GM18508 (cell line): ENCODE measurements at regions not wholly inside any gene's neighbourhood (a gene's known extent, or its start where the extent isn't known, plus 50 kb on each side); places are given as distances from the start of the nearest gene placed in this dataset.
"Not testable (repeated sequence)": the region's sequence is repeated elsewhere in the genome, so short reads cannot be mapped to it uniquely, and the experiment has no call there.

ENCODE experiments used
- ATAC-seq: cut with Tn5 transposase; IDR thresholded peaks from one replicate; pipeline ENCODE4 v1.9.1; 2021; ENCODE audit warnings: moderate number of reproducible peaks; ENCODE audit not compliant: insufficient read depth, unreplicated experiment

DNA sequence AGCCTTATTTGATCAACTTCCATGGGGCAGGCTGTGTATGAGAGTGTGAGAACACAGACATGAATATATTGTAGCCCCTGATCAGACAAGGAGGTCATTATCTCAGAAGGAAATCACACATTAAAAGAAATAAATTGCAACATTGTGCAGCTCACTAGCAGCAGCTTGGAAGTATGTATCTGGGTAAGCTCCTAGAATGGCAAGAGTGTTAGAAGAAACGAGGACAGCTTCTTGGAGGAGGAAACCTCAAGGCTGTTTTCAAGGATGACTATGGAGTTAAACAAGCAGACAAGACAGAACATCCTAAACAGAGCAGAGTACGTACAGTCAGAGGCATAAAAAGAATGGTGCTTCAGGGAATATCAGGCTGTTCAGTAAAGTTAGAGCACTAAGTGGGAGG is 511.0 kb downstream of the SLCO4C1 start:
- ATAC-seq, result no peak

DNA sequence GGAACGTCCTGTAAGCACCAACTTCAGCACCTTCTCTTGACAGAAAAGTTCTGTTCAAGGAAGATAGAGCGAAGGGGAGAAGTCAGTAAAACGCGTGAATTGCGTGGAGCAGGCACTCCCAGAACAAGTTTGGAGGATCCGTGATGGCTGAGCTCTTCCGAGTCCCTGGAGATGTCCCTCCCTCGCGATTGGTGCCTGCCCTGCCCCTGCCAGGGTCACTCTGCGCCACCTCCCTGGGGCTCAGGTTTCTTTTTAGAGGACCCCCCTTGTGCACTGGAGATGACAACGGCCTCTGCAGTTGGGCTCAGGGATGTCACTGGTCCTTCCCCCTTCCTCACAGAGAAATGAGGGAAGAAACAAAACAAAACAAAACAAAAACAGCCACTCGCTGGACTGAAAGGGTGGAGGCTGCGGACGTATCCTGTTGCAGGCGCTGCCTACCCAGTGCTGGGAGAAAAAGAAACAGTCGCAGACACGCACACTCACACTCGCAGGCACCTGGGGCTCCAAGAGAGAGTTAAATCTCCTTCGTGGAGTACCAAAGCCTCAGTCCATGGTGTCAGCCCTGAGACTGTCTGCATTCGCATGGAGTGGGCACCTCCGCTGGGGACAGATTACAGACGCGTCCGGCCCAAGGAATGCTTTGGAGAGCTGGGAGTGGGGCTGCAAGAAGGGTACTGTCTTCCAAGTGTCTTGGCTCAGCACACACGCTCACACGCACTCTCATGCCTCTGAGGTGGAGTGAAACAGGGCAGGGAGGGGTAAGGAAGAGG is 512.7 kb downstream of the SLCO4C1 start:
- ATAC-seq, result no peak

DNA sequence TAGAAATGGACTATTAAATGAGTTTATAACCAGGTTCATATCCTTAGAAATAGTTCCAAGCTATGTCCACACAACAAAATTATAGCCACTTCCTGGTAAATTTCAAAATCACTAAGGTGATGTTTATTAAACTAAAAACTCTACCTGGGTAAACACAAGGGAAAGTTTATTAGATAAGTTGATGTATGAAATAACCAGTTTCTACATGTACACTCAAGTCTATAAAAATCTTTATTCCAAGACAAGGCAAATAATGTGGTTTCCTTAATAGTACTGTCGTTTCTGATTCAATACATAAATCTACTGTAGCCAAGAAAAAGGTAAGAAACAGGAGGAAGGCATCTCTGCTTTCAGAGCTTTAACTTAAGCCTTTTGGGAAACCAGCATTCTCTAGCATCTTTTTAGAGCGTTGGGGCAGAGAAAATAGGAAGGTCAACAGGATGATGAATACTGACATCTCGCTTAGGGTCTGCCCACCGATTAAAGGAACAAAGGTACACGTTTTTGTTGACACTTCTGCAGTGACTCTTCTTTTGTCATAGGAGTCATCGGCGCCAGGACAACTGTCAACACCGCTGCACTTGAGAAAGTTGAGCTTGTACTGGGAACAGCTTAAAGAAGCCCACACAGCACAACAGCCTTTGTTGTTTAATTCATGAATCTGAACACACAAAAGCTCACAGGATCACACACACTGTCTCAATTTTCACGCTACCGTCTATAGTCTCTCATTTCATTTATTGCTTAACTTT is 513.6 kb downstream of the SLCO4C1 start:
- no peak for ATAC-seq

DNA sequence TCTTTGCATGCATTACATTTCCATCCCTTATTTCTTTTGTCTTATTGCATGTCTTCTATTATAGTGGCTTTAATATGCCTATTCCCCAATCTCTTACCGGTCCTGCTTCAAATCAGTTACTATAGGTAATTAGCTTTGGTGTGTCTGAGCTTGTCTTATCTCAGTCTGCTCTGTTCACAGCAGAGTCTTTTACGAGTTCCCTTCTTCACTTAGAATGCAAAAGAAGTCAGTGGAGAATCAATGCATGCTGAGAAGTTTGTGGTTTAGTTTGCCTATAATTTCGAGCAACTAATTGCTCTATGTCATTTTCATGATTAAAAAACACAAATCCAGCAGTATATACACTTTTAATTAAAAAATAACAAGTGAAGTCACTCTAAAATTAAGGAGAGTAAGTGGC is 545.0 kb downstream of the SLCO4C1 start:
- no peak for ATAC-seq

DNA sequence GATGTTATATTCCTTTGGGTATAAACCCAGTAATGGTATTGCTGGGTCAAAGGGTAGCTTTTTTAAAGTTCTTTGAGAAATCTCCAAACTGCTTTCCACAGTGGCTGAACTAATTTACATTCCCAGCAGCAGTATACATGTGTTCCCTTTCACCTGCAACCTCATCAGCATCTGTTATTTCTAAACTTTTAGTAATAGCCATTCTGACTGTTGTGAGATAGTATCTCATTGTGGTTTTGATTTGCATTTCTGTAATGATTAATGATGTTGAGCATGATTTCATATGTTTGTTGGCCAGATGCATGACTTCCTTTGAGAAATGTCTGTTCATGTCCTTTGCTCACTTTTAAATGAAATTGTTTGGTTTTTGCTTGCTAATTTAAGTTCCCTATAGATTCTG is 553.1 kb downstream of the SLCO4C1 start:
- peak; percentile 63 for ATAC-seq

DNA sequence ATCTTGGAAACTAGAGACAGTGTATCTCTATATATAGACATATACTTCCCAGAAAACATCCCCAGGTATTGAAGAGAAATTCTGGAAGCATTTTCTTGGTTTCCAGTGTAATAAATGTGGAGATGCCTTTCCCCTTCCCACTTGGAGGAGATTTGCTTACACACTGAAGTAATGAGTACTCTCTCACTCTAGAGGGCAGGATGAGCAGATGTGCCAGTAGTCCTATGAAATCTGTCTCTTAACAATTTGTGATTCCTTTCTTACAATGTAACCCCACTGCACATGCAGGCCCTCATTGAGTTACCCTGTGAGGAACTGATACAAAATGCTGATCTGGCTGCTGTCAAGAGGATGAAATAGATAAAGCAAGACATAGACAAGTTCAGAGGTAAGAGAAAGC is 567.2 kb downstream of the SLCO4C1 start:
- ATAC-seq, result no peak

DNA sequence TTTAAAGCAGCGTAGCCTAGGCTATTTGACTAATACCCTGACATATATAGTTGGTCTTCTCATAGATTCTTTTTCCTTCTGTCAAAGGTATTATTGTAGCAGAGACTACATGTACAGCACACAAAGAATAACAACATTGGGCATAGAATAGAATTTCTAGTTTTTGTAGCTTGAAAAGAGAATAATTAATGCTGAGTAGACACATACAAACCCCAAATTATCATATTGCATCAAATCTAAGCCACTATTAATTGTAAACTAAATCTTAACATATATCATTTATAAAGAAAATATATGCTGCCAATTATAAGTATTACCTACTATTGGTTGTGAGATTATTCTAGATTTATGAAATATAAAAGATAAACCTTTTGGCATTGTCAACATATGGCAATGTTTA is 574.5 kb downstream of the SLCO4C1 start:
- ATAC-seq, result no peak

DNA sequence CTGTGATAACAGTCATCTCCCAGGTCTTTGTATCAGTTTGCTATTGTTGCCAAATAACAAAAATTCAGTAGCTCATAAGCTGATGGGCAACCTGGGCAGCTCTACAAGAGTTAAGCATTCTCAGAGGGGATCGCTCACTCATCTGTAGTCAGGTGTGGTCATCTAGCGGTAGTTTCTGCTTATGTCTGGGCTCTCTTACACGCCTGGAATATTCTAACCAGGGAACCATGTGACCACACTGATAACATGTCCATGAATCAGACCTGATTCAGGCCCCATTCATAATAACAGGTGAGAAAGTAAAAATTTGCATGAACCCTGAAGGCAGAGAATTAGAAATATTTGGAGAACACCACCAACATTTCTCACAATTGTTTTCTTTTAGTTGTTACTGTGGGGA is 576.1 kb downstream of the SLCO4C1 start:
- ATAC-seq, result no peak

DNA sequence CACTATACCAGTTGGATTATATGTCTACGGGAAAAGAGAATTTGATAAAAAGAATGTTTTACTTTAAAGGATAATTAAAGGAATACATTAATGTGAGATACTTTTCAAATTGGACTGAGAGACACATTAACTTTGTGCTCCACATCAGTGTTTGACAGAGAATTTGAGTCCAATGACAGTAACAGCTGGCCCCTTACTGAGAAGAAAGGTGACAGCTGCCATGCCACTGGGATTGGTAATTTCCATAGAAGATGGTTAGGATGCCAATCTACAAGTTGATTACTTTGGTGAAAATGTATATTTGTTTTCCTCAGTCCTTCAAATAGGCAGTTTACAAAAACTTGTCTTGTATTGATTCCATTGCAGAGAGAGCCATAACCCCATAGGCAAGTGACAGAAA is 578.4 kb downstream of the SLCO4C1 start:
- ATAC-seq, result no peak

DNA sequence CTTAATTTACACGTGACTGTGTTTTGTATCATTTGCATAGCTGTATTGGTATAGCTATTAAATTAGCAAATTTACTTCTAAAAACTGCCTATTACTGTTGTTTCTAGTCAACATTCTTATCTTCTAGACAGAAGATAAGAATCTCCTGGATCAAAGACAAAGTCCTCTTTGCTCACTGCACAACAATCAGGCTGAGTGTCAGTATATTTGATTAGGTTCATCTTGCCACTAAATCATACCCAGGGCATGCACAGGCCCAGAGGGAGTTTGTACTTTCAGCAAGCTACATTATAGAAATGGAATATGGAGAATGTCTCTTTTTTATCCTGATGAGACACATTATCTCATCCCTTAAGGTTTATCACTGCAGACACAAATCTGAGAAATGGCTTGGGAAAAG is 579.1 kb downstream of the SLCO4C1 start:
- no peak for ATAC-seq

DNA sequence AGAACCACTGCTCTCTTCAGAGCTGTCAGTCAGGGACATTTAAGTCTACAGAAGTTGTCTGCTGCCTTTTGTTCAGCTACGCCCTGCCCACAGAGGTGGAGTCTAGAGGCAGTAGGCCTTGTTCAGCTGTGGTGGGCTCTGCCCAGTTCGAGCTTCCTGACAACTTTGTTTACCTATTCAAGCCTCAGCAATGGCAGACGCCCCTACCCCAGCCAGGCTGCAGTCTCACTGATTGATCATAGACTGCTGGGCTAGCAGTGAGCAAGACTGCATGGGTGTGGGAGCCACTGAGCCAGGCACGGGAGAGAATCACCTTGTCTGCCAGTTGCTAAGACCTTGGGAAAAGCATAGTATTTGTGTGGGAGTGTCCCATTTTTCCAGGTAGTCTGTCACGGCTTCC is 580.3 kb downstream of the SLCO4C1 start:
- ATAC-seq, result not testable (repeated sequence)

DNA sequence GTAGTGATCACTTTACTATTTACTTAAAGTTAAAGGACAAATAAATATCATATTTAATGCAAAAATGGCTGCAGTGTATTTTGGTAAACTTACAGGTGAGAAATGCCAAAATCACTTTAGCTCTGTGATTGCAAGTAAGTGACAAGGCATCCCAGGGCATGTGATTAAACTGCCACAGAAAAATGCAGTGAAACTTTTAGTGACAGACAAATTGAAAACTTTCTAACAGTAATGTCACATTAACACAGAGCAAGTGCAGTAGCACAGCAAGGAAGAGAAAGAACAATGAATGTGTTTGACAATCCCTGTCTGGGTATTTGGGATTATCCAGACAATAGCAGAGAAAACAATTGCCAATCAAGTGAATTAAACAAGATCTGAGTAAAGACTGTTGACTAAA is 606.8 kb downstream of the SLCO4C1 start:
- no peak for ATAC-seq

DNA sequence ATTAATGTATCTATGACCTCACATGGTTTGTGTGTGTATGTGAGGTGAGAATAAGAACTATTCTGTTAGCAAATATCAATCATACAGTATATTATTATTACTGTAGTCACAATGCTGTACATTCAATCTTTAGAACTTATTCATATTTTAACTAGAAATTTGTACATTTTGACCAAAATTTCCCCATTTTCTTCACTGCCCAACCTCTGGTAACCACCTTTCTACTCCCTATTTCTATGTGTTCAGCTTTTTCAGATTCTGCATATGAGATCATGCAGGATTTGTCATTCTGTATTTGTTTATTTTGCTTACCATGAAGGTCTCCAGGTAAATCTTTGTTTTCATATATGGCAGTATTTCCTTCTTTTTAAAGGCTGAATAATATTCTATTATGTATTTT is 607.9 kb downstream of the SLCO4C1 start:
- no peak for ATAC-seq

DNA sequence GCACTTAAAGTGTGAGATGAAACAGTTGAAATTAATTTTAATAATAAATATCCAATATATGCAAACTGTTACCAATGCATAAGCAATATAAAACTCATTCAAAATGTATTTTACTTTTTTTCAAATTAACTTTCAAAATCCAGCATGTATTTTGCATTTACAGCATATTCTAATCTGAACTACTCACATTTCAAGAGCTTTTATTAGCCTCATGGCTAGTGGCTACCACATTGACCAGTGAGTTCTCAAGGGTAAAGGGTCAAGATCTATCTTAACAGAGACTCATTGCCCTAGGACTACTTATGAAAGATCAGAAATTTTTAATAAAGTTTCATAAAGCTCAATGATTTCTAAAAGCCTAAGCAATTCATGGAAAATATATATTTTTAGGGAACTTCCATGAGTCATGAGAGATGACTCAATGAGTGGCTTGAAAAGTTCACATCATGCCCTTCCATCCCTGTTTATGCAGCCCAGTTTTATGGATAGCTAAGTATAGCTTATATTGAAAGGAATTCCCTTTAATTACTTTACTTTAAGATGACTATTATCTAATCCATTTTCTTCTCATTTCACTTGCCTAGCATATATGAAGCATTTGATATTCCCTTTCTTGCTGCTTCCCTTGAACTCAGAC is 608.6 kb downstream of the SLCO4C1 start:
- ATAC-seq, result no peak

DNA sequence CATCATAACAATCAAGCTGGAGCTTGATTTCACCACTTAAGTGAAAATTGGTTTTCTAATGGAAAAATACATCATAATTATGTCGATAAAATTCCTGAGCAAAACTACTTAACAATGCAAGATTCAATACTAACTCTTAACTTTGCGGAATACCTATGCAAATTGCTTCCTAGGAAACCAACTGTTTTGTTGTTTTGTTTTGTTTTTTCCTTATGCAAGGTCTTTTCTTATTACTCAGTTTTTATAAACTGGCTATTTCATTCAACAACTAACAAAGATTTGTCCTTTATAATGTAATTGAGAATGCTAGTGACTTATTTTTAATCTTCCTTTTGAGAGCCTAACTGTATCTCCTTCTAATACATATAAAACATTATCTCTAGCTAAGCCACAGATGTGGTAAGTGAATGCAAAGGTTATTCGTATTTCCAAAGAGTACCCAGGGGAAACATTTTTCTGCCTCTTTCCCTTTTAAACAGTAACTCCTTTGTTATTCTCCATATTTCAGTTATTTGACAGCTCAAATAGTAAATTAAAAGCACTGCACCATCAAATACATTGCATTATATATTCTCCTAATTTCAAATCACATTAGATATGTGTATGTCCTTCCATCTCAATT is 609.4 kb downstream of the SLCO4C1 start:
- no peak for ATAC-seq

DNA sequence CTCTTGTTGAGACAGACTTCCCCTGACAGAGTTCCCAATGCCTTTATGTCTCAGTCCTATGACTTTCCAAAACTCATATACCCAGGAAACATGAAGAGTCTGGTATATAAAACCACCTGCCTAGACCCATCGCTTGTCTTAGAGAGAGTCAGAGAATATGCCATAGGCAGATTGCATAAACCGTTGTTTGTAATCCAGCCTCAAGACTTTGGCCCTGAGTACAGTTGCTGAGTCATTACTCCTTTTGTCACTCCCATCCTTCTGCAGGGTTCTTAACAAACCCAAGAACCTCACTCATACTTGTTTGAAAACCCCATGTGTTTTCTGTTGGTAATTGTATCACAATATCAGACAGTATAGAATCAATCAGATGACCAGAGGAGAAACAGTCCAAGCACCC is 616.3 kb downstream of the SLCO4C1 start:
- no peak for ATAC-seq

DNA sequence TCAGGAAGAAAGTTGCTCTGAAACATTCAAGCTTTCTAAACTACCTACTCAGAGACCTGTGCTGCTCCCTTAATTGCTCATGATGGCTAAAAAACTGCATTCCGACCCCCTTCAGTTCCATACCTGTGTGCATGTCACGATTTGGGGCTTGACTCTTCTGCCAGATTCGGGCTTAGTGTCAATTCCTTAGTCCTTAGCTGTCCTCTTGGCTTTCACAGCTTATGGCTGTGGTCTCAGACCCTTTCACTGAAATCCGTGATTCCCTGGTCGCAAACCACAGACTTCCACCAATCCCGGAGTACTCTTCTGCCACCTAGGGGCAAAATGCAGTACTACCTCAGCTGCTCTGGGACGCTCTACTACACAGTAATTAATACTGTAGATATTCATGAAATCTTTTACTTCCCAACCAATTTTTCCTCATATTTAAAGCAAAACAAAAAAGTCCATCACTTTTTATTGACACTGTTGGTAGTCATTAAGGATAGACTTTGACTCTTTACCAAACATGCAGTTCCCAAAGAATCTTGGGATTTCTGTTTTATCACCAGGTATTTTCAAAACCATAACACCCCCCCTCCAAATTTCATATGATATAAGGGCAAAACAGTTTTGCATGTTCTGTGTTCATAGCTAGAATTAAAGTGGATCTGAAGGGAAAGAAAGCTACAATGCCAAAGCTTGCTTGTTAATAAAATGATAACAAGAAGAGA is 617.4 kb downstream of the SLCO4C1 start:
- peak; percentile 75 for ATAC-seq

DNA sequence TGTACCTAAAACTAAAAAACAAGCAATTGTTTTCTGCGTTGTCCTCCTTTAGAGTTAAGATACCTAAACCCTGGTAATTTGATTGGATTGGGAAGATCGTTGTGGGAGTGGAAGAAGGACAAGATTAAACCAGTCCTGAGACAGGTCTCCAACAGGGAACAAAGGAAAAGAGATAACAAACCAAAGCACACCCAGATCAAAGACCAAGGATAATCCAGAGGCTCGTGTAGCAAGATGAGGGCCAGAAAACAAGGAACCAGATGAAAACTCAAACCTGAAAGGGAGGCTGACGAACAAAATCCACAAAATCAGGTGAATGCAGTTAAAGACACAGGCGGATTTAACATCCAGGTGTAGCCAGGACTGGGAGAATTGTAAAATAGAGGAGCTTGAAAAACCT is 618.1 kb downstream of the SLCO4C1 start:
- ATAC-seq, result no peak

DNA sequence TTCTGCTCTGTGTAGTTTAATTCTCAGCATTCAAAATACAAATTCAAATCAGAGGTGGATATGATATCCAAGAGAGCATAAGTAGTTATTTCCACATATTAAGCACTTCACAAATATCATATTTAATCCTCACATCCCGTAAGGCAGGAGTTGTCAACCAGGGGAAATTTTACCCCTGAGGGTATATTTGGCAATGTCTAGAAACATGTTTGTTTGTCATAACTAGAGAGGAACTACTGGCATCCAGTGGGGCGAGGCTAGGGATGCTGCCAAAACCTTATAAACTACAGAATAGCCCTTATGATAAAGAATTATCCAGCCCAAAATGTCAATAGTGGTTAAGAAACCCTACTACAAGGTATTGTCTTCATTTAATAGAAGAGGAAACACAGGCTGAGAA is 619.4 kb downstream of the SLCO4C1 start:
- ATAC-seq, result no peak

DNA sequence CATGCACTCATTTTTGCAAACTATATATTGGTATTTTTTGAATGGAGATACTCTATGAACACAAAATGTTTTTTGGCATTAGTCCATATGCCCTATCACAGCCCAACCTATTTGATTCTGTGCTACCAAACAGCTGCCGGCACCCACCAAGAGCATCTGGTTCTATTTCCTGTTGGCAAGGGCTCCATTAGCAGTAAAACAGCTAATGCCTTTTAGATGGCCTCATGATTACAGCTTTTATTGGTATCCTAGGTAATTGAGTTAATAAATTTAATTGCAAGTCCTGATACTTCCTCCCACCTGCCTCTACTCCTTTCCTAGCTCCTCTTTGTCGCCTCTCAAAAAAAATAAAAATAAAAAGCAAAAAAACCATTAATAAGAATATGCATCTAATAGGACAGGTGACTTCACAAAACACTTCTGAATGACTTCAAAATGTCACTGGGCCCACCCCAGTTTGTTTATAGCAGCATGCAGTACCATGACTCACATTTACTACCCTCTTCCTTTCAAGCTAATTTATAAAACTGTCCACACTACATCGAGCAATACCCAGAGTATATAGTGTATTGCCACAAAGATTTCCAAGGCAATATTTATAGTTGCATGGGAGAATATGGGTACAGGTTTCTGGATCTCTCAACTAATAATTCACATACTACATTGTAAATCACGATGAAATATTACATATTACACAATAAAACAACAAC is 620.4 kb downstream of the SLCO4C1 start:
- no peak for ATAC-seq
